IMR-90 (cell line): ENCODE measurements at regions not wholly inside any gene's neighbourhood (a gene's known extent, or its start where the extent isn't known, plus 50 kb on each side); places are given as distances from the start of the nearest gene placed in this dataset.
A peak's percentile ranks its signal among the peaks of the same experiment; 100 is the strongest.

Source experiments
- ATAC-seq: fragments of 200-7000 bp; cut with Tn5 transposase; 2 replicates; pipeline ENCODE4 v1.9.1; 2020; ENCODE audit warnings: low read depth, mild to moderate bottlenecking, moderate library complexity
- BruUV-seq: library from RNA; stranded (reverse); fragments of 400-500 nt; replicated peaks from 2 replicates; lab custom pipeline; 2021; lab: Mats Ljungman, UMichigan
- CTCF ChIA-PET: fragments of 300-600 bp; formaldehyde crosslinking; extraction: SDS; loops from one replicate; lab custom pipeline; 2021; ENCODE audit warnings: antibody characterized with exemption; lab: Yijun Ruan, JAX
- POLR2A ChIA-PET: fragments of 300-600 bp; sonication (Branson Sonifier 250); formaldehyde crosslinking; loops from one replicate; lab custom pipeline; 2022; ENCODE audit warnings: antibody characterized with exemption; ENCODE audit not compliant: unreplicated experiment; lab: Charles Lee
- DNase-seq: peaks from one replicate; pipeline ENCODE4 v3.0.0; 2013
- H2AFZ ChIP-seq: replicated peaks from 2 replicates; pipeline ENCODE3; 2013; ENCODE audit warnings: low read length, mild to moderate bottlenecking; ENCODE audit not compliant: poor library complexity
- H2AK5ac ChIP-seq: 2 replicates; pipeline ENCODE4 v1.6.1; 2013; ENCODE audit warnings: low read depth, low read length, inconsistent platforms
- H2AK9ac ChIP-seq: replicated peaks from 2 replicates; pipeline ENCODE3; 2013; ENCODE audit warnings: mild to moderate bottlenecking, low read depth, low read length, moderate library complexity; ENCODE audit not compliant: poor library complexity
- H2BK120ac ChIP-seq: 2 replicates; pipeline ENCODE4 v1.6.1; 2013; ENCODE audit warnings: low read depth, low read length, inconsistent platforms
- H2BK15ac ChIP-seq: 3 replicates; pipeline ENCODE4 v1.6.1; 2013; ENCODE audit warnings: low read depth, low read length, inconsistent platforms
- H2BK20ac ChIP-seq: 2 replicates; pipeline ENCODE4 v1.6.1; 2013; ENCODE audit warnings: low read depth, mild to moderate bottlenecking, inconsistent platforms, low read length, moderate library complexity
- H2BK5ac ChIP-seq: 2 replicates; pipeline ENCODE4 v1.6.1; 2013; ENCODE audit warnings: mild to moderate bottlenecking, low read depth, low read length, inconsistent platforms; ENCODE audit not compliant: poor library complexity, severe bottlenecking
- H3K14ac ChIP-seq: replicated peaks from 2 replicates; pipeline ENCODE4 v1.6.1; 2013; ENCODE audit warnings: low read depth, low read length, inconsistent platforms
- H3K18ac ChIP-seq: 2 replicates; pipeline ENCODE4 v1.6.1; 2013; ENCODE audit warnings: low read depth, low read length, control low read depth
- H3K23ac ChIP-seq: 2 replicates; pipeline ENCODE4 v1.6.1; 2013; ENCODE audit warnings: low read depth, low read length, inconsistent platforms
- H3K27ac ChIP-seq: 2 replicates; pipeline ENCODE4 v1.5.1; 2013; ENCODE audit warnings: mild to moderate bottlenecking, control low read depth, low read length; ENCODE audit not compliant: insufficient read depth
- H3K27me3 ChIP-seq: 2 replicates; pipeline ENCODE4 v1.6.1; 2013; ENCODE audit warnings: low read length; ENCODE audit not compliant: control insufficient read depth, insufficient read depth
- H3K36me3 ChIP-seq: 2 replicates; pipeline ENCODE4 v1.6.1; 2013; ENCODE audit warnings: low read length, mixed read lengths; ENCODE audit not compliant: control insufficient read depth, insufficient read depth
- H3K4ac ChIP-seq: 2 replicates; pipeline ENCODE4 v1.6.1; 2013; ENCODE audit warnings: low read depth, low read length, inconsistent platforms
- H3K4me1 ChIP-seq: 2 replicates; pipeline ENCODE4 v1.6.1; 2013; ENCODE audit warnings: low read length, mixed read lengths; ENCODE audit not compliant: control insufficient read depth, insufficient read depth
- H3K4me2 ChIP-seq: 2 replicates; pipeline ENCODE4 v1.6.1; 2013; ENCODE audit warnings: low read depth, mild to moderate bottlenecking, control low read depth, low read length, moderate library complexity
- H3K4me3 ChIP-seq: 2 replicates; pipeline ENCODE4 v1.5.1; 2013; ENCODE audit warnings: low read depth, mild to moderate bottlenecking, control low read depth, low read length, moderate library complexity; ENCODE audit not compliant: insufficient read depth
- H3K56ac ChIP-seq: 2 replicates; pipeline ENCODE4 v1.6.1; 2013; ENCODE audit warnings: low read length, inconsistent platforms; ENCODE audit not compliant: insufficient read depth; ENCODE audit errors: extremely low read depth
- H3K79me1 ChIP-seq, 2 experiments: 2 replicates each; pipeline ENCODE4 v1.6.1; 2013; ENCODE audit warnings: low read length in 2 of 2, inconsistent platforms in 1 of 2, low read depth in 1 of 2
- H3K9ac ChIP-seq: 2 replicates; pipeline ENCODE4 v1.6.1; 2013; ENCODE audit warnings: low read depth, low read length, control low read depth
- H3K9me1 ChIP-seq: 2 replicates; pipeline ENCODE4 v1.6.1; 2013; ENCODE audit warnings: low read length, inconsistent platforms; ENCODE audit not compliant: insufficient read depth
- H3K9me3 ChIP-seq: 2 replicates; pipeline ENCODE4 v1.6.1; 2013; ENCODE audit warnings: low read length; ENCODE audit not compliant: control insufficient read depth, insufficient read depth
- H4K20me1 ChIP-seq: 2 replicates; pipeline ENCODE4 v1.6.1; 2013; ENCODE audit warnings: low read length, inconsistent platforms; ENCODE audit not compliant: insufficient read depth
- H4K5ac ChIP-seq: 2 replicates; pipeline ENCODE4 v1.6.1; 2013; ENCODE audit warnings: mild to moderate bottlenecking, low read depth, low read length, control low read depth
- H4K8ac ChIP-seq, 2 experiments: 2 replicates each; pipeline ENCODE4 v1.6.1; 2013; ENCODE audit warnings: low read depth in 2 of 2, low read length in 2 of 2, control low read depth in 1 of 2, inconsistent platforms in 1 of 2
- H4K91ac ChIP-seq: 2 replicates; pipeline ENCODE4 v1.6.1; 2013; ENCODE audit warnings: low read depth, low read length, inconsistent platforms; ENCODE audit not compliant: insufficient read depth
- NFE2L2 ChIP-seq: fragments of 150-350 bp; IDR thresholded peaks from 2 replicates; pipeline ENCODE4 v1.6.1; 2016; ENCODE audit warnings: low read depth, mild to moderate bottlenecking, low read length
- POLR2A ChIP-seq: IDR thresholded peaks from 2 replicates; pipeline ENCODE4 v1.6.1; 2012; ENCODE audit warnings: mild to moderate bottlenecking, low read depth, low read length
- WGBS, 2 experiments: methylation state at CpG; one replicate each; pipeline versions ENCODE4 v1.1.5 to v1.1.7; 2013; ENCODE audit warnings: missing lambda C conversion rate in 2 of 2; ENCODE audit not compliant: insufficient read length in 1 of 2; ENCODE audit errors: extremely low coverage in 2 of 2; 5-methylcytosine and 5-hydroxymethylcytosine counted together
- dilution Hi-C: fragments of 300-500 bp; cut with HindIII; formaldehyde crosslinking; loops from one replicate; pipeline ENCODE4 v1.14.3; 2018; ENCODE audit warnings: low sequenced_read_pairs; ENCODE audit not compliant: unreplicated experiment
- in situ Hi-C: fragments of 300-500 bp; cut with MboI; formaldehyde crosslinking; loops from 3 replicates; pipeline ENCODE4 v1.14.3; 2019; ENCODE audit warnings: low sequenced_read_pairs, inconsistent platforms, mixed read lengths
- intact Hi-C: fragments of 100-400 bp; cut with micrococcal nuclease; formaldehyde crosslinking; loops from 2 replicates; pipeline ENCODE4 v1.10.0; 2022

DNA sequence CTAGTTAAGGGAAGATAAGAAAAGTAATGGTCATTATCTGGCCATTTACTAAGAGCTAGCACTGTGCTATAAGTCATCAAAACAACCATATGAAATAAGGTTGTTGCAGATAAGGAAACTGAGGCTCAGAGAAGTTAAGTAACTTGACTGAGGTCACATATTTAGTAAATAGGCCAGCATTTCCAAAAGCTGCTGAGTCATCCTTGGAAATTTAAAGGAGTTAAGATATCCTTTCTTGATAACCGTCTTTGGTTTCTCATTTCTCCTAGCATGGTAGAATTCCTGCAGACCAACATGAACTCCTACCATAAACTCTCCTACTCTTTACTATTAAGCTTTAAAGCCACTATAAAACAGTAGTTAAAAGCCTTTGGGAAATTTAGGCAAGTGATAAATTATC is 85.0 kb upstream of the PDZRN3 start:
- TF ChIP-seq POLR2A, result no peak
- peak; percentile 94 for TF ChIP-seq NFE2L2
- Histone ChIP-seq H2BK120ac (no peak overlapping the region; the same call in 1 of the 2 replicates), H2BK5ac (no peak overlapping the region), H2AK5ac (no peak overlapping the region), H3K56ac (no peak overlapping the region), H3K4me3 (no peak overlapping the region), H4K20me1 (no peaks in the 10 kb centered on the region), H2BK20ac (no peak overlapping the region), H2BK15ac (no peak overlapping the region), H3K79me1 (no peaks in the 10 kb centered on the region), H3K18ac (no peak overlapping the region), H4K8ac (no peak overlapping the region), H3K4me2 (no peak overlapping the region), H3K27ac (no peak overlapping the region), H4K5ac (no peak overlapping the region), H3K9me1 (no peaks in the 10 kb centered on the region; the same call in 1 of the 2 replicates), H3K14ac (no peak overlapping the region), H3K4ac (no peak overlapping the region), H3K23ac (no peak overlapping the region), H3K9me3 (no peaks in the 10 kb centered on the region), H2AFZ (no peak overlapping the region), H4K91ac (no peak overlapping the region), H3K36me3 (no peaks in the 10 kb centered on the region), H3K4me1 (peaks cover 2% of the 10 kb centered on the region), H3K27me3 (no peaks in the 10 kb centered on the region), H3K9ac (no peak overlapping the region), H2AK9ac (no peak overlapping the region)
- intact Hi-C loops, result no loop called here
- CTCF ChIA-PET, result interaction anchor here (0.6 kb wide), 1 partner anchor 138 kb away, joined by 5 read pairs; no protein-coding TSS in a partner anchor
- dilution Hi-C loops, result no loop called here
- BruUV-seq, result no TSS peak
- ATAC-seq (no peak), DNase-seq (no peak)
- WGBS, 2 experiments, result no CpG with 5 or more reads among the region's 1 CpG
- POLR2A ChIA-PET, result no interaction called here
- in situ Hi-C loops, result no loop called here
